ENCODE measurements at regions not wholly inside any gene's neighbourhood (a gene's known extent, or its start where the extent isn't known, plus 50 kb on each side); places are given as distances from the start of the nearest gene placed in this dataset.
"Not testable (repeated sequence)": the region's sequence is repeated elsewhere in the genome, so short reads cannot be mapped to it uniquely, and the experiment has no call there.

- no peak for DNase-seq (ENCODE audit: low read depth)
These were observed 203.1 kb downstream of the ARHGEF9 start for GRCh38 chrX:63581906-63582305.

GRCh38 chrX:63581398-63581797, 203.6 kb downstream of the ARHGEF9 start:
- DNase-seq (ENCODE audit: low read depth), result no peak

GRCh38 chrX:63576533-63576932, 208.5 kb downstream of the ARHGEF9 start:
- no peak for DNase-seq (ENCODE audit: low read depth)

- not testable (repeated sequence) for DNase-seq (ENCODE audit: low read depth)
These were observed 209.3 kb downstream of the ARHGEF9 start for GRCh38 chrX:63575700-63576099.

- DNase-seq (ENCODE audit: low read depth), result no peak
These were observed 215.7 kb upstream of the SPIN4 start for GRCh38 chrX:63566856-63567255.

- DNase-seq (ENCODE audit: low read depth), result no peak
These were observed 210.3 kb upstream of the SPIN4 start for GRCh38 chrX:63561425-63561824.

GRCh38 chrX:63560601-63561218, 209.6 kb upstream of the SPIN4 start:
- DNase-seq (ENCODE audit: low read depth), result peak; percentile 59

GRCh38 chrX:63551856-63552255, 200.7 kb upstream of the SPIN4 start:
- no peak for DNase-seq (ENCODE audit: low read depth)

GRCh38 chrX:63530654-63531053, 179.5 kb upstream of the SPIN4 start:
- no peak for DNase-seq (ENCODE audit: low read depth)

GRCh38 chrX:63529961-63530360, 178.8 kb upstream of the SPIN4 start:
- DNase-seq (ENCODE audit: low read depth), result no peak

GRCh38 chrX:63526863-63527262, 175.7 kb upstream of the SPIN4 start:
- DNase-seq (ENCODE audit: low read depth), result no peak

GRCh38 chrX:63525491-63525890, 174.4 kb upstream of the SPIN4 start:
- no peak for DNase-seq (ENCODE audit: low read depth)

GRCh38 chrX:63519368-63519767, 168.2 kb upstream of the SPIN4 start:
- not testable (repeated sequence) for DNase-seq (ENCODE audit: low read depth)

- no peak for DNase-seq (ENCODE audit: low read depth)
These were observed 163.5 kb upstream of the SPIN4 start for GRCh38 chrX:63514569-63515080.

- DNase-seq (ENCODE audit: low read depth), result no peak
These were observed 162.9 kb upstream of the SPIN4 start for GRCh38 chrX:63513825-63514568.

GRCh38 chrX:63511361-63511760, 160.2 kb upstream of the SPIN4 start:
- DNase-seq (ENCODE audit: low read depth), result no peak

GRCh38 chrX:63508668-63509067, 157.5 kb upstream of the SPIN4 start:
- DNase-seq (ENCODE audit: low read depth), result no peak

GRCh38 chrX:63506320-63506719, 155.2 kb upstream of the SPIN4 start:
- no peak for DNase-seq (ENCODE audit: low read depth)

- no peak for DNase-seq (ENCODE audit: low read depth)
These were observed 152.4 kb upstream of the SPIN4 start for GRCh38 chrX:63503541-63503940.

GRCh38 chrX:63488546-63489373, 137.6 kb upstream of the SPIN4 start:
- no peak for DNase-seq (ENCODE audit: low read depth)

- no peak for DNase-seq (ENCODE audit: low read depth)
These were observed 124.1 kb upstream of the SPIN4 start for GRCh38 chrX:63475200-63475599.

- no peak for DNase-seq (ENCODE audit: low read depth)
These were observed 119.9 kb upstream of the SPIN4 start for GRCh38 chrX:63471004-63471403.

- no peak for DNase-seq (ENCODE audit: low read depth)
These were observed 119.4 kb upstream of the SPIN4 start for GRCh38 chrX:63470506-63470905.
